ENCODE measurements at regions not wholly inside any gene's neighbourhood (a gene's known extent, or its start where the extent isn't known, plus 50 kb on each side); places are given as distances from the start of the nearest gene placed in this dataset.

GRCh38 chr18:78080761-78081160 is 831.1 kb downstream of the GALR1 start:
- no peaks in the 10 kb centered on the region for H3K36me3 ChIP-seq (ENCODE audit: control insufficient read depth, insufficient read depth, low read length)
- WGBS, 2 experiments (ENCODE audit: insufficient coverage in 2 of 2), result 81 to 98% methylated on average over 4 of the region's 5 CpGs
- H3K4me1 ChIP-seq (ENCODE audit: control insufficient read depth, insufficient read depth, low read length, poor library complexity, severe bottlenecking), result peaks cover 4% of the 10 kb centered on the region
- H3K4me3 ChIP-seq (ENCODE audit: extremely low read depth, insufficient read depth, low read length, poor library complexity, severe bottlenecking), result no peak overlapping the region
- H3K27ac ChIP-seq (ENCODE audit: low read depth, low read length, severe bottlenecking), result no peak overlapping the region
- H3K9me3 ChIP-seq (ENCODE audit: control insufficient read depth, low read length), result no peaks in the 10 kb centered on the region

- peaks cover 4% of the 10 kb centered on the region for H3K4me1 ChIP-seq (ENCODE audit: control insufficient read depth, insufficient read depth, low read length, poor library complexity, severe bottlenecking)
- H3K9me3 ChIP-seq (ENCODE audit: control insufficient read depth, low read length), result no peaks in the 10 kb centered on the region
- no peaks in the 10 kb centered on the region for H3K36me3 ChIP-seq (ENCODE audit: control insufficient read depth, insufficient read depth, low read length)
- no peak overlapping the region for H3K27ac ChIP-seq (ENCODE audit: low read depth, low read length, severe bottlenecking)
- H3K4me3 ChIP-seq (ENCODE audit: extremely low read depth, insufficient read depth, low read length, poor library complexity, severe bottlenecking), result no peak overlapping the region
- WGBS, 2 experiments (ENCODE audit: insufficient coverage in 2 of 2), result 72 to 82% methylated on average over 7 of the region's 7 CpGs
These were observed 833.2 kb downstream of the GALR1 start for GRCh38 chr18:78082816-78083215.

- no peaks in the 10 kb centered on the region for H3K36me3 ChIP-seq (ENCODE audit: control insufficient read depth, insufficient read depth, low read length)
- no peak overlapping the region for H3K4me3 ChIP-seq (ENCODE audit: extremely low read depth, insufficient read depth, low read length, poor library complexity, severe bottlenecking)
- 91 to 92% methylated on average over 36 of the region's 43 CpGs for WGBS, 2 experiments (ENCODE audit: insufficient coverage in 2 of 2)
- no peak overlapping the region for H3K27ac ChIP-seq (ENCODE audit: low read depth, low read length, severe bottlenecking)
- H3K9me3 ChIP-seq (ENCODE audit: control insufficient read depth, low read length), result no peaks in the 10 kb centered on the region
- peaks cover 4% of the 10 kb centered on the region for H3K4me1 ChIP-seq (ENCODE audit: control insufficient read depth, insufficient read depth, low read length, poor library complexity, severe bottlenecking)
These were observed 835.9 kb downstream of the GALR1 start for GRCh38 chr18:78085241-78086185.

DNA sequence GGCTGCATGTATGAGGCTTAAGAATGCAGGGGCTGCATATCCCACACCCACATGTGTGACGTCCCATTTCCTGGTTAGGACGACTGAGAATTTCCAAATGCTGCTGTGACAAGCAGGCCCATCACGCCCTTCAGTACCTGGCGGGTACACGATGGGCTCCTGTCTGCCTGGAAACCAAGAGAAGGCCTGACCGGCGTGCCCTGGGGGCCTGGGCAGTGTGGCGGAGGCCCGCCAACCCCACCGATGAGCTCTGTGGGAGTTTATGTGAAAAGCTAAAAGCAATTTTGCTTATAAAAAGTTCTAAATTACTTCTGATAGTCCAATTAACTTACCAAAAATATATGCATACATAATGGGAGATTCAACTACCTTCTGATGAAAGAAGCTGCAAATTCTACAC is 837.3 kb downstream of the GALR1 start:
- Histone ChIP-seq H3K27ac (ENCODE audit: low read depth, low read length, severe bottlenecking) (no peak overlapping the region), H3K4me1 (ENCODE audit: control insufficient read depth, insufficient read depth, low read length, poor library complexity, severe bottlenecking) (peaks cover 4% of the 10 kb centered on the region), H3K36me3 (ENCODE audit: control insufficient read depth, insufficient read depth, low read length) (no peaks in the 10 kb centered on the region), H3K9me3 (ENCODE audit: control insufficient read depth, low read length) (no peaks in the 10 kb centered on the region), H3K4me3 (ENCODE audit: extremely low read depth, insufficient read depth, low read length, poor library complexity, severe bottlenecking) (no peak overlapping the region)
- 92 to 97% methylated on average over 6 to 7 of the region's 10 CpGs for WGBS, 2 experiments (ENCODE audit: insufficient coverage in 2 of 2)

GRCh38 chr18:78087338-78087737 is 837.7 kb downstream of the GALR1 start:
- no peaks in the 10 kb centered on the region for H3K36me3 ChIP-seq (ENCODE audit: control insufficient read depth, insufficient read depth, low read length)
- H3K4me1 ChIP-seq (ENCODE audit: control insufficient read depth, insufficient read depth, low read length, poor library complexity, severe bottlenecking), result peaks cover 4% of the 10 kb centered on the region
- no peak overlapping the region for H3K27ac ChIP-seq (ENCODE audit: low read depth, low read length, severe bottlenecking)
- WGBS, 2 experiments (ENCODE audit: insufficient coverage in 2 of 2), result 100% methylated on average over 1 of the region's 2 CpGs; no CpG with 5 or more reads in 1 of the 2 experiments
- H3K4me3 ChIP-seq (ENCODE audit: extremely low read depth, insufficient read depth, low read length, poor library complexity, severe bottlenecking), result no peak overlapping the region
- H3K9me3 ChIP-seq (ENCODE audit: control insufficient read depth, low read length), result no peaks in the 10 kb centered on the region

DNA sequence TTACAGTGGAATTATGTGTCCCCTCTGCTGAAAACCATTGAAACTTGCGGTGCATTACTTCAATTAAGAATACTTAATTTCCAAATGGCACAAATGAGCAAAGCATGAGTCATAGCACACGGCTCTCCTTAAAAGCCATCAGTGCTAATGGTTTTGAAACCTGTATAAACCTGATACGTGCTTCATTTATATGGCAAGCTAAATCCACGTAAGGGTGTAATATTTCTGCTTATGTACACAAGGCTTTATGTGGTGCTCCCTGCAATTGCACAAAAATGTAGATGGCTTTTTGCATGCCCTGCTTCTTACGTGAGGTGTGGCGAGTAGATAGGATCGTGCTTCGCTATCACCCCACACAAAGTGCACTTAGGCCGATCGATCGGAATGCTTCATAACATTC is 840.9 kb downstream of the GALR1 start:
- no peak overlapping the region for H3K4me3 ChIP-seq (ENCODE audit: extremely low read depth, insufficient read depth, low read length, poor library complexity, severe bottlenecking)
- H3K4me1 ChIP-seq (ENCODE audit: control insufficient read depth, insufficient read depth, low read length, poor library complexity, severe bottlenecking), result no peaks in the 10 kb centered on the region
- H3K27ac ChIP-seq (ENCODE audit: low read depth, low read length, severe bottlenecking), result no peak overlapping the region
- no peaks in the 10 kb centered on the region for H3K36me3 ChIP-seq (ENCODE audit: control insufficient read depth, insufficient read depth, low read length)
- no peaks in the 10 kb centered on the region for H3K9me3 ChIP-seq (ENCODE audit: control insufficient read depth, low read length)
- 94% methylated on average over 8 to 11 of the region's 11 CpGs for WGBS, 2 experiments (ENCODE audit: insufficient coverage in 2 of 2)

DNA sequence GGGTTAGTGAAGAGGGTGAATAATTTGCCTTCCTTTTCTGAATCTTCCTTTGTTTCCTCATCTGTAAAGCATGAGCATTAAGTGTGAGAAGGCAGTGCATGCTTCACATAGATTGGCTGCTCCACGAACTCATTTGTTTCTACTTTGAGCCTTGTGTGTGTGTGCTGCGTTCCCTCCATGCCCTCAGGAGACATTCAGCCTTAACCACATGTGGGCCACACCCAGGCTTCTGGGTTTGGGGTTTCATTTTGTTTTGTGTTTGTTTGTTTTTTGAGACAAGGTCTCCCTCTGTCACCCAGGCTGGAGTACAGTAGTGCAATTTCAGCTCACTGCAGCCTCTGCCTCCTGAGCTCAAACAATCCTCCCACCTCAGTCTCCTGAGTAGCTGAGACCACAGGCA is 843.3 kb downstream of the GALR1 start:
- H3K4me1 ChIP-seq (ENCODE audit: control insufficient read depth, insufficient read depth, low read length, poor library complexity, severe bottlenecking), result no peaks in the 10 kb centered on the region
- no CpG with 5 or more reads among the region's 2 CpGs for WGBS, 2 experiments (ENCODE audit: insufficient coverage in 2 of 2)
- no peaks in the 10 kb centered on the region for H3K36me3 ChIP-seq (ENCODE audit: control insufficient read depth, insufficient read depth, low read length)
- H3K9me3 ChIP-seq (ENCODE audit: control insufficient read depth, low read length), result no peaks in the 10 kb centered on the region
- H3K27ac ChIP-seq (ENCODE audit: low read depth, low read length, severe bottlenecking), result no peak overlapping the region
- H3K4me3 ChIP-seq (ENCODE audit: extremely low read depth, insufficient read depth, low read length, poor library complexity, severe bottlenecking), result no peak overlapping the region

GRCh38 chr18:78099979-78100588 is 850.4 kb downstream of the GALR1 start:
- no peaks in the 10 kb centered on the region for H3K9me3 ChIP-seq (ENCODE audit: control insufficient read depth, low read length)
- no peaks in the 10 kb centered on the region for H3K36me3 ChIP-seq (ENCODE audit: control insufficient read depth, insufficient read depth, low read length)
- no peak overlapping the region for H3K4me3 ChIP-seq (ENCODE audit: extremely low read depth, insufficient read depth, low read length, poor library complexity, severe bottlenecking)
- 93 to 95% methylated on average over 8 to 12 of the region's 15 CpGs for WGBS, 2 experiments (ENCODE audit: insufficient coverage in 2 of 2)
- no peak overlapping the region for H3K27ac ChIP-seq (ENCODE audit: low read depth, low read length, severe bottlenecking)
- no peaks in the 10 kb centered on the region for H3K4me1 ChIP-seq (ENCODE audit: control insufficient read depth, insufficient read depth, low read length, poor library complexity, severe bottlenecking)

DNA sequence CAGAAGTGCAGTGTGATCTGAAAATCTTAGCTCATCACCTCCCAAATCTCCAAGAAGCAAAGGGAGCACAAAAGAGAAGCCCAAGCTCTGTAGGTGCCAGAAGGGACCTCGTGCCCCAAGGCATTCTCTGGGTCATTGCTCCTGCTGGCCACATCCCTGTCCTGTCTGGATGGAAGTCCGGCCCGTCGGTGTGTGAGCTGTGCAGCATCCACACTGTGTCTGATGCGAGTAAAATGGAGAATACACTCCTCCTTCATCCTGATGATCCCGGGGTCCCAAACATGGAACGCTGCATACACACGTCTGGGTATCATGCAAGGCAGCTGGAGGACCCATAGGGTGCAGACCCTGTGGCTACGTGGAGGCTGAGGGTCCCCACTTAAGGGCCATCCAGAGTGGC is 851.4 kb downstream of the GALR1 start:
- WGBS, 2 experiments (ENCODE audit: insufficient coverage in 2 of 2), result 82 to 86% methylated on average over 9 of the region's 9 CpGs
- no peak overlapping the region for H3K27ac ChIP-seq (ENCODE audit: low read depth, low read length, severe bottlenecking)
- no peaks in the 10 kb centered on the region for H3K9me3 ChIP-seq (ENCODE audit: control insufficient read depth, low read length)
- no peak overlapping the region for H3K4me3 ChIP-seq (ENCODE audit: extremely low read depth, insufficient read depth, low read length, poor library complexity, severe bottlenecking)
- H3K36me3 ChIP-seq (ENCODE audit: control insufficient read depth, insufficient read depth, low read length), result no peaks in the 10 kb centered on the region
- H3K4me1 ChIP-seq (ENCODE audit: control insufficient read depth, insufficient read depth, low read length, poor library complexity, severe bottlenecking), result no peaks in the 10 kb centered on the region

GRCh38 chr18:78102135-78102534 is 852.5 kb downstream of the GALR1 start:
- Histone ChIP-seq H3K9me3 (ENCODE audit: control insufficient read depth, low read length) (no peaks in the 10 kb centered on the region), H3K27ac (ENCODE audit: low read depth, low read length, severe bottlenecking) (no peak overlapping the region), H3K4me1 (ENCODE audit: control insufficient read depth, insufficient read depth, low read length, poor library complexity, severe bottlenecking) (no peaks in the 10 kb centered on the region), H3K4me3 (ENCODE audit: extremely low read depth, insufficient read depth, low read length, poor library complexity, severe bottlenecking) (no peak overlapping the region), H3K36me3 (ENCODE audit: control insufficient read depth, insufficient read depth, low read length) (no peaks in the 10 kb centered on the region)
- WGBS, 2 experiments (ENCODE audit: insufficient coverage in 2 of 2), result 89 to 91% methylated on average over 6 to 8 of the region's 8 CpGs

GRCh38 chr18:78105611-78106010 is 856.0 kb downstream of the GALR1 start:
- no peak overlapping the region for H3K4me3 ChIP-seq (ENCODE audit: extremely low read depth, insufficient read depth, low read length, poor library complexity, severe bottlenecking)
- H3K36me3 ChIP-seq (ENCODE audit: control insufficient read depth, insufficient read depth, low read length), result no peaks in the 10 kb centered on the region
- no peaks in the 10 kb centered on the region for H3K9me3 ChIP-seq (ENCODE audit: control insufficient read depth, low read length)
- no peaks in the 10 kb centered on the region for H3K4me1 ChIP-seq (ENCODE audit: control insufficient read depth, insufficient read depth, low read length, poor library complexity, severe bottlenecking)
- H3K27ac ChIP-seq (ENCODE audit: low read depth, low read length, severe bottlenecking), result no peak overlapping the region
- 94 to 100% methylated on average over 3 to 4 of the region's 5 CpGs for WGBS, 2 experiments (ENCODE audit: insufficient coverage in 2 of 2)

Measured in mesodermal cell (in vitro differentiated cells).